ENCODE measurements at regions not wholly inside any gene's neighbourhood (a gene's known extent, or its start where the extent isn't known, plus 50 kb on each side); places are given as distances from the start of the nearest gene placed in this dataset.

- DNase-seq (ENCODE audit: low spot score): no peak
Measured at GRCh38 chr18:40875101-40875615, 1079.9 kb upstream of the PIK3C3 start.

- no peak for DNase-seq (ENCODE audit: low spot score)
Measured at GRCh38 chr18:40874233-40874632, 1080.8 kb upstream of the PIK3C3 start.

- DNase-seq (ENCODE audit: low spot score): no peak
Measured at GRCh38 chr18:40868110-40868858, 1086.8 kb upstream of the PIK3C3 start.

- no peak for DNase-seq (ENCODE audit: low spot score)
Measured at GRCh38 chr18:40867459-40867858, 1087.6 kb upstream of the PIK3C3 start.

- DNase-seq (ENCODE audit: low spot score): no peak
Measured at GRCh38 chr18:40866968-40867367, 1088.1 kb upstream of the PIK3C3 start.

- no peak for DNase-seq (ENCODE audit: low spot score)
Measured at GRCh38 chr18:40866013-40866645, 1088.9 kb upstream of the PIK3C3 start.

GRCh38 chr18:40864846-40865245 is 1090.2 kb upstream of the PIK3C3 start:
- no peak for DNase-seq (ENCODE audit: low spot score)

GRCh38 chr18:40863801-40864200 is 1091.2 kb upstream of the PIK3C3 start:
- DNase-seq (ENCODE audit: low spot score): no peak

GRCh38 chr18:40860189-40860588 is 1094.8 kb upstream of the PIK3C3 start:
- DNase-seq (ENCODE audit: low spot score): no peak

- no peak for DNase-seq (ENCODE audit: low spot score)
Measured at GRCh38 chr18:40855661-40856060, 1099.4 kb upstream of the PIK3C3 start.

- DNase-seq (ENCODE audit: low spot score): no peak
Measured at GRCh38 chr18:40852406-40852805, 1102.6 kb upstream of the PIK3C3 start.

- no peak for DNase-seq (ENCODE audit: low spot score)
Measured at GRCh38 chr18:40851014-40851429, 1104.0 kb upstream of the PIK3C3 start.

GRCh38 chr18:40849886-40850285 is 1105.1 kb upstream of the PIK3C3 start:
- no peak for DNase-seq (ENCODE audit: low spot score)

GRCh38 chr18:40841467-40841866 is 1113.6 kb upstream of the PIK3C3 start:
- no peak for DNase-seq (ENCODE audit: low spot score)

GRCh38 chr18:40841063-40841462 is 1114.0 kb upstream of the PIK3C3 start:
- DNase-seq (ENCODE audit: low spot score): no peak

- DNase-seq (ENCODE audit: low spot score): no peak
Measured at GRCh38 chr18:40832362-40832761, 1122.7 kb upstream of the PIK3C3 start.

- DNase-seq (ENCODE audit: low spot score): no peak
Measured at GRCh38 chr18:40824291-40824690, 1130.7 kb upstream of the PIK3C3 start.

GRCh38 chr18:40821596-40822243 is 1133.3 kb upstream of the PIK3C3 start:
- no peak for DNase-seq (ENCODE audit: low spot score)

- DNase-seq (ENCODE audit: low spot score): no peak
Measured at GRCh38 chr18:40812981-40813515, 1142.0 kb upstream of the PIK3C3 start.

GRCh38 chr18:40810372-40810771 is 1144.7 kb upstream of the PIK3C3 start:
- DNase-seq (ENCODE audit: low spot score): no peak

GRCh38 chr18:40789286-40789685 is 1165.7 kb upstream of the PIK3C3 start:
- DNase-seq (ENCODE audit: low spot score): no peak

GRCh38 chr18:40782453-40783130 is 1172.4 kb upstream of the PIK3C3 start:
- DNase-seq (ENCODE audit: low spot score): no peak

All from germinal center (tissue), 1 donor.